ENCODE measurements at regions not wholly inside any gene's neighbourhood (a gene's known extent, or its start where the extent isn't known, plus 50 kb on each side); places are given as distances from the start of the nearest gene placed in this dataset.
A peak's percentile ranks its signal among the peaks of the same experiment; 100 is the strongest.
"Not testable (repeated sequence)": the region's sequence is repeated elsewhere in the genome, so short reads cannot be mapped to it uniquely, and the experiment has no call there.

GRCh38 chr10:78096486-78096885, 62.8 kb downstream of the RPS24 start:
- DNase-seq (ENCODE audit: low read depth), result not testable (repeated sequence)

DNA sequence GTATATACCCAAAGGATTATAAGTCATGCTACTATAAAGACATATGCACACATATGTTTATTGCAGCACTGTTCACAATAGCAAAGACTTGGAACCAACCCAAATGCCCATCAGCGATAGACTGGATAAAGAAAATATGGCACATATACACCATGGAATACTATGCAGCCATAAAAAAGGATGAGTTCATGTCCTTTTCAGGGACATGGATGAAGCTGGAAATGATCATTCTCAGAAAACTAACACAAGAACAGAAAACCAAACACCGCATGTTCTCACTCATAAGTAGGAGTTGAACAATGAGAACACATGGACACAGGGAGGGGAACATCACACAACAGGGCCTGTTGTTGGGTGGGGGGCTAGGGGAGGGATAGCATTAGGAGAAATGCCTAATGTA, 68.9 kb downstream of the RPS24 start:
- DNase-seq (ENCODE audit: low read depth), result not testable (repeated sequence)

DNA sequence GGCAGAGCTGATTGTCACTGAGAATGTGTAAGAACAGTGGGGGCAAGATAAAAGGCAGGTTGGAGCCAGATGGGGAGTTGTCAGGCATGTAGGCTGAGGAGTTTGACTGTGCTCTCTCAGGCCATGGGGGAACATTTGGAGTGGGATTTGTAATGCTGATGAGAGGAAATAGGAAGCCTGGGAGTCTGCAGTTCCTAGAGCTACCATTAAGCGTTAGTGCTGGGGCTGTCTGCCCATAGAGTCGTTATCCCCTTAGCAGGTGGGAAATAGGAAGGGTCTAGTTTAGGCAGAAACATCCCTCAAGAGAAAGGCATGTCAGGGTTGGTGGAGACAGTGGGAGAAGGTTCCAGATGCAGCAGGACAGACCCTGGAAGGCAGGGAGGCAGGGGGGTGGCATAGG, 75.5 kb downstream of the RPS24 start:
- DNase-seq (ENCODE audit: low read depth), result no peak

DNA sequence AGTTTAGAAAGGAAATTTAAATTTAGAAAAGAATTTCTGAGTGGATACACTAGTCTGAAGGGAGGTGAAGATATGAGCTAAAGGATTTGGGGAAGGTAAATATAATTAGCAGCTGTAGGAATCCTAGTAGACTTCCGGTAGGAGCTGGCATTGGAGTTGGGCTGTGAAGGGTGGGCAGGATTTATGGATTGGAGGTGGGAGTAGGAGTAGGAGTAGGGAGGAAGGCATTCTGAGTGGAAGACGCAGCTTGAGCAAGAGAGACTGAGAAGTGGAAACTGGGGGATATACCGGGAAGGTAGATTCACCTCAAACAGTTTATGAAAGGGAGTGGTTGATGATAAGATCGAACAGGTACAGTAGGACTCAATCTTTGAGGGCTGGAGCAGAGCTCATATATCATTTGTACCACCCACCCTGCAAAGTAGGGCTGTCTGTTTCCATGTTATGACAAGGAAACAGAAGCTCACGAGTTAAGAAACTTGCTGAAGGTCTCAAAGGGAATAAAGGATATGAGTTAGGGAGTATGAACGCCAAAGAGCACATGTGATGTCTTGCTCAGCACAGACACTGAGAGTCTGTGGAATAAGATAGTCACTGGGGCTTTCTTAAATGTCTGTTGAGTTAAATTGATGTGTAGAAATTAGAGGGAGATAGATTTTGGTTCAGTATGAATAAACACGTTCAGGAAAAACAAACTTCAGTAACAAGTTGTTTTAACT, 81.6 kb downstream of the RPS24 start:
- DNase-seq (ENCODE audit: low read depth), result no peak

DNA sequence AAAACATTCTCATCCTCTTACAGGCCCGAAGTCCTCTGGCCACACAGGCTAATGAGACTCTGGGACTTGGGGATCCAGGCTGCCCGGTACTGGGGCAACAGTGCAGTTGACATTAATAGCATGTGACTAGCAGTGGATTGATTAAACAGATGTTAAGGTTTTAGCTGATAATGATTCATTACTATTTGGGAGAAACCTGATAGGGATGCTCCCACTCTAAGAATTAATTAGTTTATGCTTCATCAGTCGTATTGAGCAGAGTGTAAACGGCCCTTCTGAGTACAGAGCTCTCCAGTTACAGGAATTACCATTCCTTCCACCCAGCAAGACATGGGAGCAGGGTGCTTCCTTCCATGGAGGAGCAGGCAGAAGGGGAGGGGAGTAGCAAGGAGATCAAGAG, 82.7 kb downstream of the RPS24 start:
- DNase-seq (ENCODE audit: low read depth), result no peak

GRCh38 chr10:78118591-78118990, 84.9 kb downstream of the RPS24 start:
- no peak for DNase-seq (ENCODE audit: low read depth)

DNA sequence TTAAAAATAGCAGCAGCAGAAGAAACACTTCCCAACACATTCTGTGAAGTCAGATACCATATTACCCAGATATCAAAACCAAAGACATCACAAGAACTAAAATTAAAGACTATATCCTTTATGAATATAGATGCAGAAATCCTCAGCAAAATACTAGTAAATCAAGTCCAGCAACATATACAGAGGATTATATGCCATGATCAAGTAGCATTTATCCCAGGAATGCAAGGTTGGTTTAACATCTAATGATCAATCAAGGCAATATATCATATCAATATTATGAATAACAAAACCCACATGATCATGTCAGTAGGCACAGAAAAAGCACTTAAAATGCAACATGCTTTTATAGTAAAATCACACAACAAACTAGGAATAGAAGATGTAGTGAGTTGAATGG, 88.1 kb downstream of the RPS24 start:
- DNase-seq (ENCODE audit: low read depth), result no peak

- DNase-seq (ENCODE audit: low read depth), result no peak
Observed at GRCh38 chr10:78124167-78124566, 90.5 kb downstream of the RPS24 start.

- no peak for DNase-seq (ENCODE audit: low read depth)
Observed at GRCh38 chr10:78129211-78129610, 95.5 kb downstream of the RPS24 start.

DNA sequence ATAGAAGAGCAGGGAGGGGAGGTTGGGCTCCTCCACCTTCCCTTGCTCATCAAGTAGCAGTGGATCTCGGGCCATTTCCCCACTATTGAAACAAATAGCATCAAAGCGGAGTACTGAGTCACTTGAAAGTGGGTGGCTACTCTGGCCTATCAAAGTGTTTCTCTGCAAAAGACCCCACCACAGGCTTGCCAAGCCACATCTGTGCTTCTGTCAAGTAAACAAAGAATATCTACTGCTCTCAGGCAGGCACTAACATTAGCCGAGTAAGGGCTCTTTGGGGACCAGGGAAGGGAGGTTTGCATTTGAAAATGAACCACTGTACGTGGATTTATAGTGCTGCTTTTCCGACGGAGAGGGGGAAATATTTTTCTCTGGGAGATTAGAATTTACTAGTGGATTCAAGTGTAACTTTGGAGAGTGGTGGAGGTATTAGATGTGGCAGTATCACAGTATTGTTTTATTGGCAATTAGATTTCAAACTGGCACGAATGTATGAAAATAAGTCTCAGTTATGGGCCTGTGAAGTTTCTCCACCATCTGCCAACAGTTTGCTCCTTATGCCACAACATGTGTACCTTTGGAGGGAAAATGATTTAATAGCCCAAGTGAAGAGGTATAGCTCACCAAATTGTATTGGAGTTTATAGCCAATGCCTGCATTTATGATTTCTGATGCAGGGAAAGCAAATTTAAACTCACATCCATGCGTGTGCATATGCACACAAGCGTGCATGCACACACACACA, 97.5 kb downstream of the RPS24 start:
- DNase-seq (ENCODE audit: low read depth), result no peak

DNA sequence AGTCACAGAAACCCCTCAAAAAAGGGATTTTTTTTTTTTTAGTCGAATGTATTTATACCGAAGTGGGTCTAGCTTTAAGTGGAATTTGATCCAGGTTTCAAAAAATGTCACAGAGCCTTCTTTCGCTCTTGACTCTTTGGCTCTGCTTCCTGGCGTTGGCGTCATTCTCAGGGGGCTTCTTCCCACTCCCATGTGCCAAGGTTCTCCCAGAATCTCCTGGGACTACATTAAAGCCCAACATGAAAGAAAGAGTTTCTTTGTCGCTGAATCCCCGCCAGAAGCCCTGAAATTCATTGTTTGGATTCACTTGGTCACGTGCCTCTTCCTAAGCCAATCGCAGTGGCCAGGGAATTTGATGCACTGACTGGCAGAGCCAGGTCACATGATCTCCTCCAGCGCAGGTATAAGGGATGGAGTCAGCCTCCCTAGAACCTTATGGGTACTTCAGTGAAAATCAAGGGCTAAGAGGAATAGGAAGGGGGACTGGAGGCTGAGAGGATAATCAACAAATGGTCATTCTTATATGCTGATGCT, 101.2 kb downstream of the RPS24 start:
- no peak for DNase-seq (ENCODE audit: low read depth)

DNA sequence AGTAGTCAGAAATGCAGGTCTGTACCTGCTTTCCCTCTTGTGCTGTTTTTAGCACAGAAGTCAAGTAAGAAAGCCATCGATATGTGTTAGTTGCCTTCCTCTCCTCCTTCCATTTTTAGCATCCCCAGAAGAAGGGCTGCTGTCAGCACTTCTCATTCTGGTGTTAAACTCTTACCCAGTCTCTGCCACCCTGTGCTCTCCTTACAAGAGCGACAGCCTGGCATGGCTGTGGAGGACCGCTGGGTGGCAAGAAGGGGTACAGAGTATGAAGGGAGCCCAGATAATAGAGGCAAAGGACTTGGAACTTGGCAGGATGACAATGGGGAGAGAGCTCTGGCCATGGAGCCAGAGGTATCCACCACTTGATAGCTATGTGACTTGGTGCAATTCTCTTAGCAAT, 103.5 kb downstream of the RPS24 start:
- DNase-seq (ENCODE audit: low read depth), result no peak

GRCh38 chr10:78139341-78139740, 105.7 kb downstream of the RPS24 start:
- no peak for DNase-seq (ENCODE audit: low read depth)

GRCh38 chr10:78140066-78140630, 106.5 kb downstream of the RPS24 start:
- DNase-seq (ENCODE audit: low read depth), result no peak

- no peak for DNase-seq (ENCODE audit: low read depth)
Observed at GRCh38 chr10:78143576-78143975, 109.9 kb downstream of the RPS24 start.

- no peak for DNase-seq (ENCODE audit: low read depth)
Observed at GRCh38 chr10:78146200-78146599, 112.5 kb downstream of the RPS24 start.

GRCh38 chr10:78147202-78147601, 113.5 kb downstream of the RPS24 start:
- DNase-seq (ENCODE audit: low read depth), result no peak

DNA sequence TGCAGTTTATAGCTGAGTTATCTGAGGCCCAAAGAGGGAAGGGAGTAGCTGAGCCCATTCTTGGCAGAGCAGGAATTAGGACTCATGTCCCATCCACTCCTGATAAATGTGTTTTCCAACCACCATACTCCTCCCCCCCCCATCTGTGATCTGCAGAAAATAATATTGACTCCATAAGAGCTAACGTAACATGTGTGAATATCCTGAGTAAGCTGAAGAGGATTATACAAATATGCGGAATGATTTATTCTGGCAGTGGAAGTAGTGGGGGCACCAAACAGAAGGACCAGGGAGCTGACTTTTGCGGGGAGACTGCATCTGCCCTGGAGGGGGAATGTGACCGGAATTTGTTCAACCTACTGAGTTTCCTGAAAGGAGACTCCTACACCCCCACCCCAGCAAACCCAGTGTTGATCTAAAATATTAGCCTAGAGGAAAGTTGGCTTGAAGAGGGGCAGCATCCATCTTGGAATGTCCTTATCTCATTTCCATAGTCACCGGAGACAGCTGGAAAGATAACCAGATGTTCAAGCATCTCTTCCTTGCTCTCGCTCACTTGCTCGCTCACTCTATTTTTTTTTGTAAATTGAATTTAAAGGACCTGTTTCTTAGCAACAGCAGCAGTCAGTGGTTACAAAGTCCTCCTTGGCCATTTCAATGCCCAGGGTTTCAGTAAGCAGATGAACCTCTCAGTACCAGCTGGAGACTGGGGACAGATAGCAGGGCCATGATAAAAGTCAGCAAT, 114.7 kb downstream of the RPS24 start:
- no peak for DNase-seq (ENCODE audit: low read depth)

DNA sequence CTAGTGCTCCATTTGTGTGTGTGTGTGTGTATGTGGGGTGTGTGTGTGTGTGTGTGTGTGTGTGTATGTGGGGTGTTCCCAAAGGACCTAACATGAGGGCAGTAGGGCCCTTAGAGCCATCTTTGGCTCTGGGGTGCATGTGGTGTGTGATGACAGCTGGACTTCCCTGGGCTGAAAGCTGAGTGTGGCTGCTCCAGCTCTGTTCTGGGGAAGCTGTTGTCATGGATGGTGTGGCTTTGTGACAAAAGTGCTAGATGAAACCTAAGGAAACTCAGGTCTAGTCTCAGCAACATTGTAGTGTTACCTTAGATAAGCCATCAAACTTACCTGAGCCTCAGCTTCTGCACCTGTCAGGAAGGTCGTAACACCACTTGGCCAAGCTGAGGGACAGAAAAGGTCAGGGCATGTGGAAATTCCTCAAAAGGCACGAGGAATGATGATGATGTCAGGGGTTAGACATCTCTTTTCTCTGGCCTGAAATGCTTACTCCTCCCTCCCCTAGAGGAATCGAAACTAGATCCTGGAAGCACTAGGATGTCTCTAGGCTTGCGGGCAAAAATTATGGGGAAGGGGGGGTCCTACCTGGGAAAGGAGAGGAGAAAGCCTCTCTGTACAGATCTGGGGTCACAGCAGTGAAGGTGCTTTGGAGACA, 115.4 kb downstream of the RPS24 start:
- peak; percentile 26 for DNase-seq (ENCODE audit: low read depth)

GRCh38 chr10:78150756-78151155, 117.1 kb downstream of the RPS24 start:
- DNase-seq (ENCODE audit: low read depth), result no peak

- no peak for DNase-seq (ENCODE audit: low read depth)
Observed at GRCh38 chr10:78155722-78156121, 122.1 kb downstream of the RPS24 start.

GRCh38 chr10:78160591-78160990, 126.9 kb downstream of the RPS24 start:
- no peak for DNase-seq (ENCODE audit: low read depth)

Measured in renal cortical epithelial cell (primary cell).